Neuronal stem cell (in vitro differentiated cells): ENCODE measurements at regions not wholly inside any gene's neighbourhood (a gene's known extent, or its start where the extent isn't known, plus 50 kb on each side); places are given as distances from the start of the nearest gene placed in this dataset.

Experiments
- DNase-seq: peaks from one replicate; pipeline ENCODE4 v3.0.0-alpha.2; 2013; ENCODE audit warnings: low spot score
- H2AFZ ChIP-seq: one replicate; pipeline ENCODE4 v1.6.1; 2013; ENCODE audit warnings: mild to moderate bottlenecking, low read length, inconsistent platforms
- H2AK5ac ChIP-seq: 2 replicates; pipeline ENCODE4 v1.6.1; 2013; ENCODE audit warnings: low read depth, mild to moderate bottlenecking, inconsistent platforms, low read length, moderate library complexity, mixed read lengths
- H2BK120ac ChIP-seq: 2 replicates; pipeline ENCODE4 v1.6.1; 2013; ENCODE audit warnings: low read depth, mild to moderate bottlenecking, inconsistent platforms, low read length, moderate library complexity, mixed read lengths
- H2BK12ac ChIP-seq: one replicate; pipeline ENCODE4 v1.6.1; 2013; ENCODE audit warnings: low read length, inconsistent platforms
- H2BK15ac ChIP-seq: 2 replicates; pipeline ENCODE4 v1.6.1; 2013; ENCODE audit warnings: mild to moderate bottlenecking, low read length, inconsistent platforms, mixed read lengths
- H2BK5ac ChIP-seq: one replicate; pipeline ENCODE4 v1.6.1; 2013; ENCODE audit warnings: inconsistent platforms, mild to moderate bottlenecking, low read length, moderate library complexity
- H3K14ac ChIP-seq: one replicate; pipeline ENCODE4 v1.6.1; 2013; ENCODE audit warnings: low read length, inconsistent platforms
- H3K18ac ChIP-seq: 2 replicates; pipeline ENCODE4 v1.6.1; 2013; ENCODE audit warnings: low read length, inconsistent platforms
- H3K23ac ChIP-seq: 2 replicates; pipeline ENCODE4 v1.6.1; 2013; ENCODE audit warnings: low read depth, mild to moderate bottlenecking, mixed read lengths, low read length, inconsistent platforms; ENCODE audit not compliant: poor library complexity
- H3K27ac ChIP-seq: replicated peaks from 3 replicates; pipeline ENCODE4 v1.5.1; 2013; ENCODE audit warnings: low read length, inconsistent platforms
- H3K27me3 ChIP-seq, 3 experiments: 2 replicates each; pipeline ENCODE4 v1.6.1; 2013; ENCODE audit warnings: low read length in 3 of 3, mild to moderate bottlenecking in 2 of 3, inconsistent platforms in 1 of 3, low read depth in 1 of 3, mixed read lengths in 1 of 3, moderate library complexity in 1 of 3; ENCODE audit not compliant: control insufficient read depth in 3 of 3, insufficient read depth in 3 of 3
- H3K36me3 ChIP-seq, 2 donors: replicated peaks in 1 of 2; 2 replicates each; pipeline ENCODE4 v1.6.1; 2013; ENCODE audit warnings: low read length in 2 of 2; ENCODE audit not compliant: control insufficient read depth in 2 of 2, insufficient read depth in 2 of 2
- H3K4ac ChIP-seq: 2 replicates; pipeline ENCODE4 v1.6.1; 2013; ENCODE audit warnings: inconsistent platforms, mild to moderate bottlenecking, low read length, moderate library complexity
- H3K4me1 ChIP-seq, 2 donors: 1 replicate in 1 of 2; 2 replicates in 1 of 2; pipeline ENCODE4 v1.6.1; 2013; ENCODE audit warnings: low read length in 2 of 2, low read depth in 1 of 2; ENCODE audit not compliant: control insufficient read depth in 2 of 2, insufficient read depth in 1 of 2
- H3K4me2 ChIP-seq: one replicate; pipeline ENCODE4 v1.6.1; 2013; ENCODE audit warnings: mild to moderate bottlenecking, low read length, inconsistent platforms; ENCODE audit not compliant: insufficient read depth, poor library complexity, severe bottlenecking
- H3K4me3 ChIP-seq, 2 donors: 2 replicates each; pipeline ENCODE4 v1.5.1; 2013; ENCODE audit warnings: low read length in 2 of 2, mild to moderate bottlenecking in 2 of 2, inconsistent platforms in 1 of 2, moderate library complexity in 1 of 2
- H3K79me1 ChIP-seq: one replicate; pipeline ENCODE4 v1.6.1; 2013; ENCODE audit warnings: low read depth, mild to moderate bottlenecking, inconsistent platforms, low read length, moderate library complexity
- H3K9ac ChIP-seq: one replicate; pipeline ENCODE4 v1.6.1; 2013; ENCODE audit warnings: mild to moderate bottlenecking, low read depth, low read length, inconsistent platforms; ENCODE audit not compliant: poor library complexity
- H3K9me3 ChIP-seq, 2 donors: replicated peaks in 1 of 2; 2 replicates each; pipeline versions ENCODE3 to v1.6.1; 2013; ENCODE audit warnings: low read length in 2 of 2, mild to moderate bottlenecking in 2 of 2, inconsistent platforms in 1 of 2, low read depth in 1 of 2, mixed read lengths in 1 of 2, moderate library complexity in 1 of 2; ENCODE audit not compliant: control insufficient read depth in 2 of 2, insufficient read depth in 1 of 2
- H4K8ac ChIP-seq: one replicate; pipeline ENCODE4 v1.6.1; 2013; ENCODE audit warnings: low read depth, mild to moderate bottlenecking, inconsistent platforms, low read length, moderate library complexity
- H4K91ac ChIP-seq: one replicate; pipeline ENCODE4 v1.6.1; 2013; ENCODE audit warnings: low read length, low read depth, mild to moderate bottlenecking, inconsistent platforms; ENCODE audit not compliant: poor library complexity
- WGBS, 2 donors: extraction: QIAGEN DNeasy Blood & Tissue Kit; methylation state at CpG; one replicate each; pipeline ENCODE4 v1.1.7; 2013; ENCODE audit warnings: missing lambda C conversion rate in 2 of 2, mixed read lengths in 1 of 2; ENCODE audit not compliant: insufficient read length in 2 of 2, insufficient replicate concordance in 1 of 2; ENCODE audit errors: extremely low coverage in 2 of 2; 5-methylcytosine and 5-hydroxymethylcytosine counted together

GRCh38 chr4:37771771-37772170 is 54.7 kb upstream of the PGM2 start:
- no peak overlapping the region for H3K4me3 ChIP-seq
- no peak overlapping the region for H2BK5ac ChIP-seq
- H4K8ac ChIP-seq: no peak overlapping the region
- no peak overlapping the region for H3K14ac ChIP-seq
- H2BK15ac ChIP-seq: no peak overlapping the region
- H2AFZ ChIP-seq: no peak overlapping the region
- no peak overlapping the region for H2BK12ac ChIP-seq
- H3K4me2 ChIP-seq: no peak overlapping the region
- H3K9me3 ChIP-seq: no peaks in the 10 kb centered on the region
- no peak overlapping the region for H3K4ac ChIP-seq
- peaks cover 0 to 12% (median 0%) of the 10 kb centered on the region in 3 experiments for H3K27me3 ChIP-seq
- H3K4me1 ChIP-seq: peaks cover 0 to 2% of the 10 kb centered on the region in 2 donors
- no peak overlapping the region for H2AK5ac ChIP-seq
- no peak overlapping the region for H3K9ac ChIP-seq
- no peak overlapping the region for H3K27ac ChIP-seq
- H3K79me1 ChIP-seq: no peaks in the 10 kb centered on the region
- DNase-seq: no peak
- WGBS, 2 donors: no CpG with 5 or more reads among the region's 2 CpGs
- no peak overlapping the region for H3K18ac ChIP-seq
- H3K23ac ChIP-seq: no peak overlapping the region
- H2BK120ac ChIP-seq: no peak overlapping the region
- H4K91ac ChIP-seq: no peak overlapping the region
- no peaks in the 10 kb centered on the region for H3K36me3 ChIP-seq

GRCh38 chr4:37770016-37770415 is 56.5 kb upstream of the PGM2 start:
- H3K79me1 ChIP-seq: no peaks in the 10 kb centered on the region
- no peak overlapping the region for H2AFZ ChIP-seq
- H3K23ac ChIP-seq: no peak overlapping the region
- peaks cover 0 to 2% of the 10 kb centered on the region in 2 donors for H3K4me1 ChIP-seq
- H2BK15ac ChIP-seq: no peak overlapping the region
- no peak overlapping the region for H2AK5ac ChIP-seq
- no peak overlapping the region for H3K18ac ChIP-seq
- H2BK5ac ChIP-seq: no peak overlapping the region
- no peak overlapping the region for H3K4ac ChIP-seq
- H4K91ac ChIP-seq: no peak overlapping the region
- peaks cover 0 to 12% (median 0%) of the 10 kb centered on the region in 3 experiments for H3K27me3 ChIP-seq
- H3K4me2 ChIP-seq: no peak overlapping the region
- H2BK120ac ChIP-seq: no peak overlapping the region
- H3K36me3 ChIP-seq: no peaks in the 10 kb centered on the region
- no peak overlapping the region for H3K14ac ChIP-seq
- H4K8ac ChIP-seq: no peak overlapping the region
- no peaks in the 10 kb centered on the region for H3K9me3 ChIP-seq
- no peak overlapping the region for H2BK12ac ChIP-seq
- H3K4me3 ChIP-seq: no peak overlapping the region
- H3K27ac ChIP-seq: no peak overlapping the region
- no peak for DNase-seq
- no peak overlapping the region for H3K9ac ChIP-seq
- WGBS, 2 donors: no CpG with 5 or more reads among the region's 2 CpGs

DNA sequence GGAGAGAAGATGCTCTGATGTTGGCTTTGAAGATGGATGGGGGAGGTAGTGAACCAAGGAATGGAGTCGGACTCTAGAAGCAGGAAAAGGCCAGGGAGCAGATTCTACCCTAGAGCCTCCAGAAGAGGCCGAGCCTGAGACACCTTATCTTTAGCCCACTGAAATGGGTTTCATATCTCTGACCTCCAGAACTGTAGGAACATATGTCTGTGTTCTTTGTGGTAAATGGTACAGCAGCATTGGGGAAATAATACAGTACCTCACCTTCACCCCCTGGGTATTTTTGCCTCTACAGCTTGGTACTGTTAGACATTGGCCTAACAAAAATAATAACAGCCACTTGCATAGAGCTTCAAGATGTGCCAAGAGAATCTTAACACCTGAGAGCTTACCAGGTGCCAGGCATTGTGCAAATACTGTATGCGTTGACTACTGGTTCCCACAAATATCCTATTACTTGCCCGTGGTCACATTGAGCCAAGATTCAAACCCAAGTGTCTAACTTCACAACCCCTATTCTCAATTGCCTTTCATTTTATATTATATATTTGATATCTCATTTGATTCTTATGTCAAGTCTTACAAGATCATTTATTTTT is 57.0 kb upstream of the PGM2 start:
- Histone ChIP-seq H2AK5ac (no peak overlapping the region), H3K4ac (no peak overlapping the region), H3K27me3 (peaks cover 0 to 12% (median 0%) of the 10 kb centered on the region in 3 experiments), H2BK120ac (no peak overlapping the region), H3K36me3 (no peaks in the 10 kb centered on the region), H3K4me2 (no peak overlapping the region), H3K27ac (no peak overlapping the region), H3K23ac (no peak overlapping the region), H3K4me3 (no peak overlapping the region), H2BK12ac (no peak overlapping the region), H3K4me1 (peaks cover 0 to 2% of the 10 kb centered on the region in 2 donors), H3K79me1 (no peaks in the 10 kb centered on the region), H4K8ac (no peak overlapping the region), H3K18ac (no peak overlapping the region), H4K91ac (no peak overlapping the region), H3K14ac (no peak overlapping the region), H3K9ac (no peak overlapping the region), H2AFZ (no peak overlapping the region), H3K9me3 (no peaks in the 10 kb centered on the region), H2BK5ac (no peak overlapping the region), H2BK15ac (no peak overlapping the region)
- DNase-seq: no peak
- no CpG with 5 or more reads among the region's 4 CpGs for WGBS, 2 donors

GRCh38 chr4:37767546-37767945 is 58.9 kb upstream of the PGM2 start:
- Histone ChIP-seq H3K4me1 (peaks cover 0 to 2% of the 10 kb centered on the region in 2 donors), H3K18ac (no peak overlapping the region), H3K9ac (no peak overlapping the region), H2AFZ (no peak overlapping the region), H3K9me3 (no peaks in the 10 kb centered on the region), H3K36me3 (no peaks in the 10 kb centered on the region), H3K79me1 (no peaks in the 10 kb centered on the region), H2BK15ac (no peak overlapping the region), H3K27me3 (peaks cover 0 to 12% (median 0%) of the 10 kb centered on the region in 3 experiments), H2BK5ac (peak overlapping the region; percentile 39), H3K4ac (no peak overlapping the region), H3K4me2 (no peak overlapping the region), H4K8ac (no peak overlapping the region), H2BK120ac (peak overlapping the region; percentile 68), H2BK12ac (no peak overlapping the region), H2AK5ac (peak overlapping the region; percentile 34), H3K14ac (peak overlapping the region; percentile 31), H3K4me3 (no peak overlapping the region), H3K23ac (no peak overlapping the region), H3K27ac (no peak overlapping the region), H4K91ac (no peak overlapping the region)
- DNase-seq: no peak
- no CpG with 5 or more reads among the region's 5 CpGs for WGBS, 2 donors
